H1 (cell line): ENCODE measurements at regions not wholly inside any gene's neighbourhood (a gene's known extent, or its start where the extent isn't known, plus 50 kb on each side); places are given as distances from the start of the nearest gene placed in this dataset.

Experiments
- CTCF ChIA-PET: fragments of 300-600 bp; sonication (Branson Sonifier 250); formaldehyde crosslinking; loops from one replicate; lab custom pipeline; 2021; ENCODE audit not compliant: partially characterized antibody; lab: Charles Lee
- POLR2A ChIA-PET: fragments of 300-600 bp; sonication (Branson Sonifier 250); formaldehyde crosslinking; loops from one replicate; lab custom pipeline; 2021; ENCODE audit warnings: inconsistent platforms; ENCODE audit not compliant: partially characterized antibody; lab: Charles Lee
- DNase-seq, 2 experiments: peaks; one replicate each; pipeline versions ENCODE4 v3.0.0 to v3.0.0-alpha.2; 2010 to 2022; ENCODE audit warnings: low spot score in 2 of 2, low read depth in 1 of 2, mixed read lengths in 1 of 2
- FAIRE-seq: peaks from 2 replicates; lab custom pipeline; 2011; peaks lifted over from hg19 to GRCh38; lab: Jason Lieb, UNC
- H2AFZ ChIP-seq: 2 replicates; pipeline ENCODE4 v1.8.1; 2012; ENCODE audit warnings: low read length, inconsistent platforms
- H2AK5ac ChIP-seq: 2 replicates; pipeline ENCODE4 v1.6.1; 2013; ENCODE audit warnings: low read depth, low read length
- H2BK120ac ChIP-seq: replicated peaks from 2 replicates; pipeline ENCODE3; 2013; ENCODE audit warnings: low read depth, low read length, inconsistent platforms
- H2BK12ac ChIP-seq: 2 replicates; pipeline ENCODE4 v1.6.1; 2013; ENCODE audit warnings: low read depth, low read length
- H2BK15ac ChIP-seq: 2 replicates; pipeline ENCODE4 v1.6.1; 2013; ENCODE audit warnings: low read length
- H2BK20ac ChIP-seq: 2 replicates; pipeline ENCODE4 v1.6.1; 2013; ENCODE audit warnings: low read length
- H2BK5ac ChIP-seq: 2 replicates; pipeline ENCODE4 v1.6.1; 2013; ENCODE audit warnings: low read depth, low read length
- H3K14ac ChIP-seq: 2 replicates; pipeline ENCODE4 v1.6.1; 2013; ENCODE audit warnings: inconsistent platforms; ENCODE audit not compliant: insufficient read length
- H3K18ac ChIP-seq: 2 replicates; pipeline ENCODE4 v1.6.1; 2013; ENCODE audit warnings: low read length; ENCODE audit errors: extremely low read depth
- H3K23ac ChIP-seq: 2 replicates; pipeline ENCODE4 v1.6.1; 2013; ENCODE audit warnings: inconsistent platforms; ENCODE audit not compliant: insufficient read length
- H3K23me2 ChIP-seq: 2 replicates; pipeline ENCODE4 v1.6.1; 2013; ENCODE audit warnings: low read depth, low read length
- H3K27ac ChIP-seq: 2 replicates; pipeline ENCODE4 v1.6.1; 2011; ENCODE audit warnings: low read depth, low read length, inconsistent platforms
- H3K27me3 ChIP-seq, 4 experiments: replicated peaks in 1 of 4; 1 replicate in 1 of 4; 2 replicates in 3 of 4; pipeline versions ENCODE4 v1.6.1 to v1.8.1; 2011 to 2013; ENCODE audit warnings: low read length in 3 of 4, mild to moderate bottlenecking in 3 of 4, inconsistent platforms in 2 of 4, mixed read lengths in 2 of 4, moderate library complexity in 1 of 4; ENCODE audit not compliant: control insufficient read depth in 3 of 4, insufficient read depth in 3 of 4; ENCODE audit errors: extremely low read depth in 1 of 4
- H3K36me3 ChIP-seq, 4 experiments: 2 replicates each; pipeline versions ENCODE4 v1.6.1 to v1.8.1; 2011 to 2013; ENCODE audit warnings: mild to moderate bottlenecking in 4 of 4, low read length in 3 of 4, moderate library complexity in 2 of 4, control low read depth in 1 of 4, inconsistent platforms in 1 of 4; ENCODE audit not compliant: insufficient read depth in 4 of 4, control insufficient read depth in 2 of 4
- H3K4ac ChIP-seq: replicated peaks from 2 replicates; pipeline ENCODE3; 2013; ENCODE audit warnings: low read length, low read depth, mixed read lengths, inconsistent platforms; ENCODE audit not compliant: insufficient read length
- H3K4me1 ChIP-seq, 4 experiments: replicated peaks in 1 of 4; 1 replicate in 1 of 4; 2 replicates in 3 of 4; pipeline versions ENCODE4 v1.6.1 to v1.8.1; 2011 to 2013; ENCODE audit warnings: low read length in 3 of 4, inconsistent platforms in 2 of 4, mixed read lengths in 1 of 4; ENCODE audit not compliant: insufficient read depth in 4 of 4, control insufficient read depth in 3 of 4
- H3K4me2 ChIP-seq, 2 experiments: 2 replicates each; pipeline versions ENCODE4 v1.6.1 to v1.8.1; 2011 to 2013; ENCODE audit warnings: low read depth in 2 of 2, low read length in 2 of 2, control low read depth in 1 of 2, inconsistent platforms in 1 of 2, mild to moderate bottlenecking in 1 of 2; ENCODE audit not compliant: insufficient read depth in 1 of 2
- H3K4me3 ChIP-seq, 4 experiments: fragments of 200-600, 300-600 bp in 1 of 4; sonication (generic), shearing (Covaris generic), sonication (Bioruptor Twin) in 1 of 4; 2 replicates each; pipeline versions ENCODE4 v1.5.1 to v1.8.1; 2011 to 2016; ENCODE audit warnings: low read length in 4 of 4, low read depth in 3 of 4, control low read depth in 2 of 4, inconsistent platforms in 2 of 4, mild to moderate bottlenecking in 2 of 4, mixed read lengths in 1 of 4, moderate library complexity in 1 of 4; ENCODE audit not compliant: insufficient read depth in 2 of 4; ENCODE audit errors: extremely low read depth in 1 of 4
- H3K56ac ChIP-seq: replicated peaks from 2 replicates; pipeline ENCODE3; 2013; ENCODE audit warnings: low read depth, mild to moderate bottlenecking, mixed read lengths, low read length, inconsistent platforms; ENCODE audit not compliant: insufficient read length
- H3K79me1 ChIP-seq: 2 replicates; pipeline ENCODE4 v1.6.1; 2013; ENCODE audit warnings: low read depth, low read length, control low read depth
- H3K79me2 ChIP-seq, 2 experiments: 2 replicates each; pipeline versions ENCODE4 v1.6.1 to v1.8.1; 2012 to 2013; ENCODE audit warnings: low read length in 2 of 2, mild to moderate bottlenecking in 2 of 2, inconsistent platforms in 1 of 2; ENCODE audit not compliant: insufficient read depth in 2 of 2, control insufficient read depth in 1 of 2
- H3K9ac ChIP-seq, 4 experiments: replicated peaks in 1 of 4; 1 replicate in 1 of 4; 2 replicates in 3 of 4; pipeline versions ENCODE4 v1.6.1 to v1.8.1; 2011 to 2013; ENCODE audit warnings: low read depth in 3 of 4, low read length in 3 of 4, control low read depth in 2 of 4, mild to moderate bottlenecking in 2 of 4, moderate library complexity in 2 of 4, inconsistent platforms in 1 of 4; ENCODE audit errors: extremely low read depth in 1 of 4
- H3K9me3 ChIP-seq, 2 experiments: 2 replicates each; pipeline versions ENCODE4 v1.6.1 to v1.8.1; 2012 to 2013; ENCODE audit warnings: mild to moderate bottlenecking in 2 of 2, moderate library complexity in 2 of 2, control low read depth in 1 of 2, inconsistent platforms in 1 of 2, low read depth in 1 of 2, low read length in 1 of 2, mixed read lengths in 1 of 2; ENCODE audit not compliant: insufficient read depth in 2 of 2
- H4K20me1 ChIP-seq, 2 experiments: replicated peaks in 1 of 2; 2 replicates each; pipeline versions ENCODE3 to v1.8.1; 2011 to 2013; ENCODE audit warnings: inconsistent platforms in 2 of 2, low read length in 2 of 2, mild to moderate bottlenecking in 1 of 2; ENCODE audit not compliant: insufficient read depth in 2 of 2, control insufficient read depth in 1 of 2
- H4K5ac ChIP-seq: 2 replicates; pipeline ENCODE4 v1.6.1; 2013; ENCODE audit warnings: low read length, low read depth, mixed read lengths, inconsistent platforms; ENCODE audit not compliant: insufficient read length
- H4K8ac ChIP-seq: 2 replicates; pipeline ENCODE4 v1.8.0; 2013; ENCODE audit warnings: mild to moderate bottlenecking, moderate library complexity, low read length, inconsistent platforms; ENCODE audit not compliant: insufficient read depth; ENCODE audit errors: extremely low read depth
- H4K91ac ChIP-seq: replicated peaks from 2 replicates; pipeline ENCODE3; 2013; ENCODE audit warnings: low read length, mixed read lengths, inconsistent platforms; ENCODE audit not compliant: insufficient read length
- SUZ12 ChIP-seq: fragments of 200-600 bp; sonication (generic); IDR thresholded peaks from 2 replicates; pipeline ENCODE4 v1.6.1; 2012; ENCODE audit warnings: mild to moderate bottlenecking, inconsistent platforms, low read length, moderate library complexity, mixed read lengths
- WGBS, 2 experiments: shearing (Covaris generic) in 1 of 2; methylation state at CpG; one replicate each; pipeline versions ENCODE4 v1.1.6 to v1.1.7; 2013 to 2015; ENCODE audit warnings: low lambda C conversion rate in 2 of 2, mixed read lengths in 2 of 2, inconsistent platforms in 1 of 2, low coverage in 1 of 2, missing lambda C conversion rate in 1 of 2; ENCODE audit not compliant: insufficient replicate concordance in 2 of 2, insufficient coverage in 1 of 2, insufficient read length in 1 of 2; ENCODE audit errors: extremely low coverage in 1 of 2, missing lambda C conversion rate in 1 of 2; 5-methylcytosine and 5-hydroxymethylcytosine counted together

GRCh38 chr2:106606652-106607051, 119.5 kb downstream of the CD8B2 start:
- 98% methylated on average over 3 of the region's 3 CpGs; no CpG with 5 or more reads in 1 of the 2 experiments for WGBS, 2 experiments
- H3K79me1 ChIP-seq, result no peaks in the 10 kb centered on the region
- H2BK120ac ChIP-seq, result no peak overlapping the region
- TF ChIP-seq SUZ12, result no peak
- no peak overlapping the region for H3K18ac ChIP-seq
- POLR2A ChIA-PET, result no interaction called here
- H3K23me2 ChIP-seq, result no peaks in the 10 kb centered on the region
- no peak overlapping the region for H2AFZ ChIP-seq
- FAIRE-seq (no peak), DNase-seq (no peak)
- no peaks in the 10 kb centered on the region; a peak in 1 of 8 replicates for H3K36me3 ChIP-seq
- no peak overlapping the region for H3K4me2 ChIP-seq
- no peak overlapping the region for H3K4me3 ChIP-seq
- no peak overlapping the region for H4K91ac ChIP-seq
- H2BK20ac ChIP-seq, result no peak overlapping the region
- peaks cover 8 to 9% of the 10 kb centered on the region in 2 experiments; a peak in 3 of 4 replicates for H3K9me3 ChIP-seq
- H3K27me3 ChIP-seq, result no peaks in the 10 kb centered on the region
- H3K4me1 ChIP-seq, result no peaks in the 10 kb centered on the region
- H4K8ac ChIP-seq, result no peak overlapping the region
- no peak overlapping the region for H2BK15ac ChIP-seq
- no peak overlapping the region for H3K9ac ChIP-seq
- no peak overlapping the region for H3K23ac ChIP-seq
- no peak overlapping the region for H2BK5ac ChIP-seq
- no peak overlapping the region for H3K56ac ChIP-seq
- H4K20me1 ChIP-seq, result no peaks in the 10 kb centered on the region
- CTCF ChIA-PET, result interaction anchor here (1.4 kb wide), 1 partner anchor 9 kb away, joined by 4 read pairs; no protein-coding TSS in a partner anchor
- no peaks in the 10 kb centered on the region for H3K79me2 ChIP-seq
- H2AK5ac ChIP-seq, result no peak overlapping the region
- H4K5ac ChIP-seq, result no peak overlapping the region
- no peak overlapping the region for H3K4ac ChIP-seq
- H3K27ac ChIP-seq, result no peak overlapping the region
- H3K14ac ChIP-seq, result no peak overlapping the region
- no peak overlapping the region for H2BK12ac ChIP-seq
